ENCODE measurements at regions not wholly inside any gene's neighbourhood (a gene's known extent, or its start where the extent isn't known, plus 50 kb on each side); places are given as distances from the start of the nearest gene placed in this dataset.

DNA sequence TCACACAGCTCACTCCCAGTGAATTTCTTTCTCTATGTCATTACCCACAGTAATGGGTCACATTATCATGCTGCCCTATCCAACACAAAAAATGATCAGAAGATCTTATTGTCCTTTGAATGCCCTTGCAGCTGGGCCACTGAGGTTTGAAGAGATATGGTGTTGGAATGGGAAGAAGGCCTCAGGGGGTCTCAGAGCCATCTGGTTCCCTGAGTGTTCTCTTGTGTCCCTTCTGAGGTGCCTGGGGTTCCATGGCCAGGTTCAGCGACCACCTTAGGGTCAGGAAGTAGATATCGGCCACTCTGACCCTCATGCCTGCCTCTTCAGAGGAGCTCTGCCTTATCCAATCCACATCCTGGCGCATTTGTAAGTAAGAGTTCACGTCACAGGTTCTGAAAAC, 232.3 kb downstream of the TJP1 start:
- no peaks in the 10 kb centered on the region for H3K4me1 ChIP-seq
- TF ChIP-seq POLR2A (IDR thresholded peaks at IDR 0.05) = no peak
- TF ChIP-seq, protein P1, sequence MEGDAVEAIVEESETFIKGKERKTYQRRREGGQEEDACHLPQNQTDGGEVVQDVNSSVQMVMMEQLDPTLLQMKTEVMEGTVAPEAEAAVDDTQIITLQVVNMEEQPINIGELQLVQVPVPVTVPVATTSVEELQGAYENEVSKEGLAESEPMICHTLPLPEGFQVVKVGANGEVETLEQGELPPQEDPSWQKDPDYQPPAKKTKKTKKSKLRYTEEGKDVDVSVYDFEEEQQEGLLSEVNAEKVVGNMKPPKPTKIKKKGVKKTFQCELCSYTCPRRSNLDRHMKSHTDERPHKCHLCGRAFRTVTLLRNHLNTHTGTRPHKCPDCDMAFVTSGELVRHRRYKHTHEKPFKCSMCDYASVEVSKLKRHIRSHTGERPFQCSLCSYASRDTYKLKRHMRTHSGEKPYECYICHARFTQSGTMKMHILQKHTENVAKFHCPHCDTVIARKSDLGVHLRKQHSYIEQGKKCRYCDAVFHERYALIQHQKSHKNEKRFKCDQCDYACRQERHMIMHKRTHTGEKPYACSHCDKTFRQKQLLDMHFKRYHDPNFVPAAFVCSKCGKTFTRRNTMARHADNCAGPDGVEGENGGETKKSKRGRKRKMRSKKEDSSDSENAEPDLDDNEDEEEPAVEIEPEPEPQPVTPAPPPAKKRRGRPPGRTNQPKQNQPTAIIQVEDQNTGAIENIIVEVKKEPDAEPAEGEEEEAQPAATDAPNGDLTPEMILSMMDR (IDR thresholded peaks at IDR 0.05) = no peak
- no peak for DNase-seq
- 67 to 87% methylated on average over 1 to 4 of the region's 4 CpGs for WGBS, 2 donors
- intact Hi-C loops (cut with DNase I) = no loop called here
- H3K4me3 ChIP-seq = no peak overlapping the region
- H3K36me3 ChIP-seq = no peaks in the 10 kb centered on the region
- H3K27me3 ChIP-seq = peaks cover 0 to 10% (median 0%) of the 10 kb centered on the region in 4 donors
- no peak overlapping the region for H3K27ac ChIP-seq
- no peaks in the 10 kb centered on the region for H3K9me3 ChIP-seq

DNA sequence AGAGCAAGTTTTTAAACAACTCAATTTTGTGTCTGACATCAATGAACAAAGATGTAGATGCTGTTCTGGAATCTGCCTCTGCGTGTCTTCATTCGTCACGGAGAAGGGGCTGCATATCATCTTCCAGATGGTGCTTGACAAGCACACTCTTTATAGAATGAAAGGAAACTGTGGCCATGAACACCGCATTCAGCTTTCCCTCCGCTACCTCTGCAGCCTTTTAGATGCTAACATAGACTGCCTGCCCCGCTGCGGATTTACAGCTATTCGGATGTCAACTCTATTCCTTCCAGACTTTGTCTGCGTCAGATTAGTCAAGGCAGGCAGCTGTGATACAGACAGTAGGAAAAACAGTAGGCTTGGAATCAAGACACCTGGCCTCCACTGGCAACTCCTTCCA, 232.9 kb downstream of the TJP1 start:
- Histone ChIP-seq H3K9me3 (no peaks in the 10 kb centered on the region), H3K27me3 (peaks cover 0 to 10% (median 0%) of the 10 kb centered on the region in 4 donors), H3K4me3 (no peak overlapping the region), H3K27ac (no peak overlapping the region), H3K36me3 (no peaks in the 10 kb centered on the region), H3K4me1 (no peaks in the 10 kb centered on the region)
- WGBS, 2 donors = 68 to 70% methylated on average over 9 of the region's 9 CpGs
- TF ChIP-seq POLR2A (IDR thresholded peaks at IDR 0.05) = no peak
- TF ChIP-seq, protein P1 (IDR thresholded peaks at IDR 0.05) = no peak
- DNase-seq = no peak
- intact Hi-C loops (cut with DNase I) = no loop called here

DNA sequence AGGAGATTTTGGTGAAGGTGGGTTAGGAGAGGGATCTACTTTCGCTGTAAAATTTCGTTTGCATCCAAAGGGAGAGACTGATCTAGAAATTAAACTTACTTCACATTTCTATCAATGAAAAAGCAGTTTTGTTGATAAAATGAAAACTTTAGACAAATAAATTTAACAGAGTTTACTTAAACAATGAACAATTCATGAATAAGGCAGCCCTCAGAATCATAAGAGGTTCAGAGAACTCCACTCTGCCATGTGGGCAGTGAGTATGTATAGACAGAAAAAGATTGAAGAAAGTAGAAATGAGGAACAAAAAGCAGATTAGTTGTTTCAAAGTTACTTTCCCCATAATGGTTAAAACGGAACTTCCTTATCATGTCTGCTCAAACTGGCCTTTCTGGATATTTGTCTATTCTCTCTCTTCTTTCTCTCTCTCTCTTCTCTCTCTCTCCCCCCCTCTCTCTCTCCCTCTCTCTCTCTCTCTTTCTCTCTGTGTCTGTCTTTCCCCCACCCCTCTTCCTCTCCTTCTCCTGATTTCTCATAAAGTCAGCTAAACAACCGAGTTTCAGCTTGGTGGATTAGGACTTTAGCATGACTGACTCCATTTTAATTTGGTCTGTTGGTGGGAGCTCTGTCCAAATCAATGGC, 248.9 kb downstream of the TJP1 start:
- peaks cover 0 to 73% (median 4%) of the 10 kb centered on the region in 4 donors for H3K27me3 ChIP-seq
- no peaks in the 10 kb centered on the region for H3K9me3 ChIP-seq
- intact Hi-C loops (cut with DNase I) = no loop called here
- no peaks in the 10 kb centered on the region for H3K36me3 ChIP-seq
- peaks cover 4 to 20% (median 7%) of the 10 kb centered on the region in 3 donors for H3K4me1 ChIP-seq
- DNase-seq = no peak
- H3K4me3 ChIP-seq = no peak overlapping the region
- TF ChIP-seq, protein P1 (IDR thresholded peaks at IDR 0.05) = no peak
- no peak for TF ChIP-seq POLR2A (IDR thresholded peaks at IDR 0.05)
- 72 to 85% methylated on average over 4 of the region's 4 CpGs for WGBS, 2 donors
- H3K27ac ChIP-seq = no peak overlapping the region

DNA sequence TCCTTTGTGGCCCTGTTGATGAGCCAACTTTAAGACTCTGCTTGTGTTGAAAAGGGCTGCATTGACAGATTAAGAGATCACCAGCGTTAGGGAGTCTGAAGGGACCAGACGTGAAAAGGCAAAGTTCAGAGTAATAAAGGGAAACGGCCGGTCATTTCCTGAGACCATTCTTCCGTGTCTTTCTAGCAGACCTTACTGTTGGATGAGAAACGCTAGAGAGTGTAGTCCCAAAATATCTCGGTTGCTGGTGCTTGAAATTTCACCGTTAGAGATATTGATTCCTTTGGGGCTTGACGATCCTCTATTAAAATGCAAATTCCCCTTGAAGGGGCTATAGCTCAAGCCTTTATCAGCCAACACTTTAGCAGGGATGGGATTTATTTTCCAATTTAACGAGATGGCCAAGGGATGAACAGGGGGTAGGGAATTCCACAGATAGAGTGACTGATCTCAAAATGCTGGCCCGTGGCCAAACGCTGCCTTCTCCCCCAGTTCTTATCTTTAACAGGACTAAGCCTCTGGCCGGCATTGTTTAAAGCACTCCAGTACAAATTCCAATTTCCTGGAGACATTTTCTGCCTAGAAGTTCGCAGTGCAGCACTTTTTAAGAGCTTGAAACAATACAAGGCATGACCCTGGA, 250.4 kb downstream of the TJP1 start:
- 6 to 9% methylated on average over 14 of the region's 14 CpGs for whole genome bisulfite sequencing, 2 donors
- Histone ChIP-seq H3K9me3 (no peaks in the 10 kb centered on the region), H3K36me3 (no peaks in the 10 kb centered on the region), H3K27ac (no peak overlapping the region), H3K4me3 (peak overlapping the region in 1 of 4 donors; percentile 61), H3K27me3 (peaks cover 0 to 87% (median 4%) of the 10 kb centered on the region in 4 donors), H3K4me1 (peaks cover 4 to 20% (median 7%) of the 10 kb centered on the region in 3 donors)
- TF ChIP-seq, protein P1 (IDR thresholded peaks at IDR 0.05) = no peak
- no peak for TF ChIP-seq POLR2A (IDR thresholded peaks at IDR 0.05)
- no peak for DNase-seq
- intact Hi-C loops (cut with DNase I) = no loop called here
